ENCODE measurements at regions not wholly inside any gene's neighbourhood (a gene's known extent, or its start where the extent isn't known, plus 50 kb on each side); places are given as distances from the start of the nearest gene placed in this dataset.

DNA sequence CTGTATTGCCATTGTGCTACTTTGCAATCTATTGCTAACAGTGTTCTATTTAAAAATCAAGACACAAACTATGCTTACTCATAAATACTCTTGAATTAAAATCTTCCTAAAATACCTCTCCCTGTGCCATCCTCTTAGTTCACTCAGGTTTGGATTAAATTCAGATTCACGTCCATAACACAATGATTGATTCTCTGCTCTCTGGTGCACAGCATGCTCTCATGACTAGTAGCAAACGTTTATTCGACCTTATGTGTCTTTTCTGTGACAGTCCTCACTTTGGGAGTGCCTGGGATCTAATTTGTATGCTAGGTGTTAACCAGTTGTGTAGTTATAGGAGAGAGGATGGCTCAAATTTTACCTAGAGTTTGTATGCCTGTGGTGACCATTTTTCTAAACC is 270.4 kb upstream of the FKBP1C start:
- H3K9ac ChIP-seq (ENCODE audit: low read depth in 1 of 2, low read length in 2 of 2), result no peak overlapping the region
- H3K4me1 ChIP-seq (ENCODE audit: control insufficient read depth in 4 of 4, insufficient read depth in 4 of 4, low read length in 3 of 4), result no peaks in the 10 kb centered on the region
- TF ChIP-seq RAD21 (IDR thresholded peaks at IDR 0.05) (no peak), NR2F2 (IDR thresholded peaks at IDR 0.05) (no peak), EGR1 (IDR thresholded peaks at IDR 0.05; ENCODE audit: low read depth in 2 of 2) (no peak), HNF4A (conservative IDR thresholded peaks at IDR 0.05) (no peak), FOXA2 (IDR thresholded peaks at IDR 0.05) (no peak), TAF1 (conservative IDR thresholded peaks at IDR 0.05) (no peak), JUND (IDR thresholded peaks at IDR 0.05) (no peak), GABPA (IDR thresholded peaks at IDR 0.05 in 1 of 2, conservative IDR thresholded peaks at IDR 0.05 in 1 of 2) (no peak), SP1 (IDR thresholded peaks at IDR 0.05) (no peak), FOXA1 (IDR thresholded peaks at IDR 0.05) (no peak), YY1 (IDR thresholded peaks at IDR 0.05) (no peak), HNF4G (IDR thresholded peaks at IDR 0.05) (no peak), RXRA (IDR thresholded peaks at IDR 0.05) (no peak)
- TF ChIP-seq, protein P1, sequence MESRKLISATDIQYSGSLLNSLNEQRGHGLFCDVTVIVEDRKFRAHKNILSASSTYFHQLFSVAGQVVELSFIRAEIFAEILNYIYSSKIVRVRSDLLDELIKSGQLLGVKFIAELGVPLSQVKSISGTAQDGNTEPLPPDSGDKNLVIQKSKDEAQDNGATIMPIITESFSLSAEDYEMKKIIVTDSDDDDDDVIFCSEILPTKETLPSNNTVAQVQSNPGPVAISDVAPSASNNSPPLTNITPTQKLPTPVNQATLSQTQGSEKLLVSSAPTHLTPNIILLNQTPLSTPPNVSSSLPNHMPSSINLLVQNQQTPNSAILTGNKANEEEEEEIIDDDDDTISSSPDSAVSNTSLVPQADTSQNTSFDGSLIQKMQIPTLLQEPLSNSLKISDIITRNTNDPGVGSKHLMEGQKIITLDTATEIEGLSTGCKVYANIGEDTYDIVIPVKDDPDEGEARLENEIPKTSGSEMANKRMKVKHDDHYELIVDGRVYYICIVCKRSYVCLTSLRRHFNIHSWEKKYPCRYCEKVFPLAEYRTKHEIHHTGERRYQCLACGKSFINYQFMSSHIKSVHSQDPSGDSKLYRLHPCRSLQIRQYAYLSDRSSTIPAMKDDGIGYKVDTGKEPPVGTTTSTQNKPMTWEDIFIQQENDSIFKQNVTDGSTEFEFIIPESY (IDR thresholded peaks at IDR 0.05), result no peak
- TF ChIP-seq, protein P2, sequence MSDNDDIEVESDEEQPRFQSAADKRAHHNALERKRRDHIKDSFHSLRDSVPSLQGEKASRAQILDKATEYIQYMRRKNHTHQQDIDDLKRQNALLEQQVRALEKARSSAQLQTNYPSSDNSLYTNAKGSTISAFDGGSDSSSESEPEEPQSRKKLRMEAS (IDR thresholded peaks at IDR 0.05), result no peak
- TF ChIP-seq, protein P3, sequence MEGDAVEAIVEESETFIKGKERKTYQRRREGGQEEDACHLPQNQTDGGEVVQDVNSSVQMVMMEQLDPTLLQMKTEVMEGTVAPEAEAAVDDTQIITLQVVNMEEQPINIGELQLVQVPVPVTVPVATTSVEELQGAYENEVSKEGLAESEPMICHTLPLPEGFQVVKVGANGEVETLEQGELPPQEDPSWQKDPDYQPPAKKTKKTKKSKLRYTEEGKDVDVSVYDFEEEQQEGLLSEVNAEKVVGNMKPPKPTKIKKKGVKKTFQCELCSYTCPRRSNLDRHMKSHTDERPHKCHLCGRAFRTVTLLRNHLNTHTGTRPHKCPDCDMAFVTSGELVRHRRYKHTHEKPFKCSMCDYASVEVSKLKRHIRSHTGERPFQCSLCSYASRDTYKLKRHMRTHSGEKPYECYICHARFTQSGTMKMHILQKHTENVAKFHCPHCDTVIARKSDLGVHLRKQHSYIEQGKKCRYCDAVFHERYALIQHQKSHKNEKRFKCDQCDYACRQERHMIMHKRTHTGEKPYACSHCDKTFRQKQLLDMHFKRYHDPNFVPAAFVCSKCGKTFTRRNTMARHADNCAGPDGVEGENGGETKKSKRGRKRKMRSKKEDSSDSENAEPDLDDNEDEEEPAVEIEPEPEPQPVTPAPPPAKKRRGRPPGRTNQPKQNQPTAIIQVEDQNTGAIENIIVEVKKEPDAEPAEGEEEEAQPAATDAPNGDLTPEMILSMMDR (IDR thresholded peaks at IDR 0.05; ENCODE audit: low read depth, low read length, missing input control), result no peak
- TF ChIP-seq, protein P4, sequence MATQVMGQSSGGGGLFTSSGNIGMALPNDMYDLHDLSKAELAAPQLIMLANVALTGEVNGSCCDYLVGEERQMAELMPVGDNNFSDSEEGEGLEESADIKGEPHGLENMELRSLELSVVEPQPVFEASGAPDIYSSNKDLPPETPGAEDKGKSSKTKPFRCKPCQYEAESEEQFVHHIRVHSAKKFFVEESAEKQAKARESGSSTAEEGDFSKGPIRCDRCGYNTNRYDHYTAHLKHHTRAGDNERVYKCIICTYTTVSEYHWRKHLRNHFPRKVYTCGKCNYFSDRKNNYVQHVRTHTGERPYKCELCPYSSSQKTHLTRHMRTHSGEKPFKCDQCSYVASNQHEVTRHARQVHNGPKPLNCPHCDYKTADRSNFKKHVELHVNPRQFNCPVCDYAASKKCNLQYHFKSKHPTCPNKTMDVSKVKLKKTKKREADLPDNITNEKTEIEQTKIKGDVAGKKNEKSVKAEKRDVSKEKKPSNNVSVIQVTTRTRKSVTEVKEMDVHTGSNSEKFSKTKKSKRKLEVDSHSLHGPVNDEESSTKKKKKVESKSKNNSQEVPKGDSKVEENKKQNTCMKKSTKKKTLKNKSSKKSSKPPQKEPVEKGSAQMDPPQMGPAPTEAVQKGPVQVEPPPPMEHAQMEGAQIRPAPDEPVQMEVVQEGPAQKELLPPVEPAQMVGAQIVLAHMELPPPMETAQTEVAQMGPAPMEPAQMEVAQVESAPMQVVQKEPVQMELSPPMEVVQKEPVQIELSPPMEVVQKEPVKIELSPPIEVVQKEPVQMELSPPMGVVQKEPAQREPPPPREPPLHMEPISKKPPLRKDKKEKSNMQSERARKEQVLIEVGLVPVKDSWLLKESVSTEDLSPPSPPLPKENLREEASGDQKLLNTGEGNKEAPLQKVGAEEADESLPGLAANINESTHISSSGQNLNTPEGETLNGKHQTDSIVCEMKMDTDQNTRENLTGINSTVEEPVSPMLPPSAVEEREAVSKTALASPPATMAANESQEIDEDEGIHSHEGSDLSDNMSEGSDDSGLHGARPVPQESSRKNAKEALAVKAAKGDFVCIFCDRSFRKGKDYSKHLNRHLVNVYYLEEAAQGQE (IDR thresholded peaks at IDR 0.05), result no peak
- TF ChIP-seq, protein P5, sequence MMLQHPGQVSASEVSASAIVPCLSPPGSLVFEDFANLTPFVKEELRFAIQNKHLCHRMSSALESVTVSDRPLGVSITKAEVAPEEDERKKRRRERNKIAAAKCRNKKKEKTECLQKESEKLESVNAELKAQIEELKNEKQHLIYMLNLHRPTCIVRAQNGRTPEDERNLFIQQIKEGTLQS (IDR thresholded peaks at IDR 0.05), result no peak
- no peak for DNase-seq (ENCODE audit: low spot score)
- H3K9me3 ChIP-seq (ENCODE audit: control insufficient read depth in 4 of 4, low read length in 3 of 4), result peaks cover 0 to 3% (median 0%) of the 10 kb centered on the region in 4 donors
- WGBS, result 32% methylated on average over 3 of the region's 3 CpGs
- no peak overlapping the region for H3K4me3 ChIP-seq (ENCODE audit: low read depth in 1 of 3, low read length in 3 of 3)
- peaks cover 0 to 2% (median 0%) of the 10 kb centered on the region in 4 donors for H3K27me3 ChIP-seq (ENCODE audit: control insufficient read depth in 4 of 4, insufficient read depth in 4 of 4, low read length in 3 of 4)
- H3K36me3 ChIP-seq (ENCODE audit: control insufficient read depth in 4 of 4, insufficient read depth in 3 of 4, low read depth in 1 of 4, low read length in 3 of 4), result no peaks in the 10 kb centered on the region
- no peak overlapping the region for H3K27ac ChIP-seq (ENCODE audit: low read depth in 1 of 2, low read length in 2 of 2)
